B cell (primary cell): ENCODE measurements at regions not wholly inside any gene's neighbourhood (a gene's known extent, or its start where the extent isn't known, plus 50 kb on each side); places are given as distances from the start of the nearest gene placed in this dataset.

Source experiments
- ATAC-seq: fragments of 200-7000 bp; cut with Tn5 transposase; one replicate; pipeline ENCODE4 v1.10.0; 2021; ENCODE audit warnings: low read depth, mild to moderate bottlenecking, moderate number of reproducible peaks, moderate library complexity
- CTCF ChIA-PET: fragments of 350-600 bp; sonication (Branson Sonifier 250); formaldehyde crosslinking; loops from one replicate; lab custom pipeline; 2021; ENCODE audit warnings: antibody characterized with exemption, inconsistent platforms; lab: Charles Lee
- POLR2A ChIA-PET: fragments of 350-600 bp; sonication (Branson Sonifier 250); formaldehyde crosslinking; loops from one replicate; lab custom pipeline; 2021; ENCODE audit warnings: antibody characterized with exemption; lab: Charles Lee
- DNase-seq: peaks from one replicate; pipeline ENCODE4 v3.0.0; 2013
- H2AFZ ChIP-seq: 2 replicates; pipeline ENCODE4 v1.6.1; 2012; ENCODE audit warnings: mild to moderate bottlenecking, low read depth, low read length; ENCODE audit not compliant: insufficient read depth, poor library complexity, severe bottlenecking
- H3K27ac ChIP-seq, 2 donors: 1 replicate in 1 of 2; 2 replicates in 1 of 2; pipeline ENCODE4 v1.5.1; 2012 to 2013; ENCODE audit warnings: low read length in 2 of 2, mild to moderate bottlenecking in 2 of 2, moderate library complexity in 1 of 2
- H3K27me3 ChIP-seq, 4 experiments: fragments of 200-600 bp in 1 of 4; sonication (generic) in 1 of 4; replicated peaks in 1 of 4; 1 replicate in 2 of 4; 2 replicates in 2 of 4; pipeline versions ENCODE4 v1.6.1 to v1.7.0; 2013 to 2016; ENCODE audit warnings: low read length in 3 of 4, mild to moderate bottlenecking in 2 of 4, mixed read lengths in 1 of 4, moderate library complexity in 1 of 4; ENCODE audit not compliant: insufficient read depth in 4 of 4, control insufficient read depth in 3 of 4; ENCODE audit errors: control extremely low read depth in 1 of 4
- H3K36me3 ChIP-seq, 2 experiments: replicated peaks in 1 of 2; 1 replicate in 1 of 2; 2 replicates in 1 of 2; pipeline versions ENCODE4 v1.6.1 to v1.7.1; 2013; ENCODE audit warnings: low read length in 1 of 2; ENCODE audit not compliant: insufficient read depth in 2 of 2, control insufficient read depth in 1 of 2; ENCODE audit errors: control extremely low read depth in 1 of 2, extremely low read depth in 1 of 2
- H3K4me1 ChIP-seq, 2 donors: fragments of 200-600 bp in 1 of 2; sonication (generic) in 1 of 2; 1 replicate in 1 of 2; 2 replicates in 1 of 2; pipeline versions ENCODE4 v1.5.1 to v1.6.1; 2013 to 2017; ENCODE audit warnings: low read length in 2 of 2; ENCODE audit not compliant: control insufficient read depth in 2 of 2, insufficient read depth in 2 of 2
- H3K4me2 ChIP-seq: replicated peaks from 2 replicates; pipeline ENCODE3; 2012; ENCODE audit warnings: mild to moderate bottlenecking, low read depth, low read length; ENCODE audit not compliant: poor library complexity, severe bottlenecking
- H3K4me3 ChIP-seq, 5 experiments: fragments of 200-600 bp in 1 of 5; sonication (generic) in 1 of 5; 1 replicate in 3 of 5; 2 replicates in 2 of 5; pipeline versions ENCODE4 v1.5.1 to v1.7.0; 2011 to 2016; ENCODE audit warnings: low read length in 4 of 5, mild to moderate bottlenecking in 4 of 5, low read depth in 2 of 5, control low read depth in 1 of 5, moderate library complexity in 1 of 5; ENCODE audit not compliant: insufficient read depth in 1 of 5; ENCODE audit errors: control extremely low read depth in 1 of 5, extremely low read depth in 1 of 5
- H3K79me2 ChIP-seq: fragments of 200-600 bp; sonication (generic); one replicate; pipeline ENCODE4 v1.6.0; 2016; ENCODE audit warnings: low read length; ENCODE audit not compliant: control insufficient read depth, insufficient read depth
- H3K9ac ChIP-seq: fragments of 200-600 bp; sonication (generic); 2 replicates; pipeline ENCODE4 v1.6.1; 2017; ENCODE audit warnings: mild to moderate bottlenecking, low read length, moderate library complexity
- H3K9me3 ChIP-seq, 3 donors: one replicate each; pipeline versions ENCODE4 v1.6.1 to v1.7.1; 2013; ENCODE audit warnings: low read length in 2 of 3; ENCODE audit not compliant: control insufficient read depth in 2 of 3, insufficient read depth in 1 of 3; ENCODE audit errors: control extremely low read depth in 1 of 3
- H4K20me1 ChIP-seq: 2 replicates; pipeline ENCODE4 v1.6.0; 2012; ENCODE audit warnings: mild to moderate bottlenecking, low read length; ENCODE audit not compliant: insufficient read depth, control insufficient read depth, poor library complexity, severe bottlenecking
- H3K27ac Mint-ChIP-seq: one replicate; pipeline ENCODE4 v1.8.0; 2021; ENCODE audit warnings: mixed read lengths
- H3K27me3 Mint-ChIP-seq: one replicate; pipeline ENCODE4 v1.8.0; 2021; ENCODE audit warnings: mixed read lengths
- H3K4me1 Mint-ChIP-seq: one replicate; pipeline ENCODE4 v1.8.0; 2021; ENCODE audit warnings: mixed read lengths
- H3K4me3 Mint-ChIP-seq: one replicate; pipeline ENCODE4 v1.8.0; 2021; ENCODE audit warnings: mixed read lengths
- H3K9me3 Mint-ChIP-seq: one replicate; pipeline ENCODE4 v1.8.0; 2022; ENCODE audit warnings: mixed read lengths; ENCODE audit not compliant: insufficient read depth
- CTCF ChIP-seq: fragments of 200-600 bp; IDR thresholded peaks from one replicate; pipeline ENCODE4 v1.8.0; 2022; ENCODE audit warnings: antibody characterized with exemption, mild to moderate bottlenecking
- EZH2 ChIP-seq: IDR thresholded peaks from 2 replicates; pipeline ENCODE4 v1.6.1; 2012; ENCODE audit warnings: borderline replicate concordance, low read depth, mild to moderate bottlenecking, moderate library complexity, low read length; ENCODE audit not compliant: insufficient read depth, poor library complexity, severe bottlenecking
- WGBS: methylation state at CpG from one replicate; pipeline ENCODE4 v1.1.5; 2013; ENCODE audit warnings: missing lambda C conversion rate; ENCODE audit not compliant: insufficient coverage; 5-methylcytosine and 5-hydroxymethylcytosine counted together
- intact Hi-C: fragments of 100-400 bp; cut with micrococcal nuclease; formaldehyde crosslinking; loops from one replicate; pipeline ENCODE4 v1.10.0; 2022

DNA sequence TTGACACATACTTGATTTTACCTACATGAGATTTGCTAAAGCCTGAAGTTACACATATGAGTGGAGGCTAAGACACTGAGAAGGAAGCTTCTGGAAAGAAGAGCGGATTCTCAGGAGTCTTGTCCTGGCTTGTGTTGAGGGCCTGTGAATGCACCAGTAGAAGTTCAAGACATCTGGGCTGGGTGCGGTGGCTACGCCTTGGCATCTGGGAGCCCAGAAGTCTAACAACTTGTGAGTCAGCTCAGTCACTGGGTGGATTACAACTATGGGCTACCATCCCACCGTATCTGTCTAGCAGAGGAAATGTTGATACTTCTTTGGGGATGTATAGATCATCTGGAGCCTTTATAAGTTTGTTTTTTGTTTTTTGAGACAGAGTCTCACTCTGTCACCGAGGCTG, 375.6 kb upstream of the SMIM31 start:
- H3K27me3 ChIP-seq: peaks cover 0 to 9% (median 3%) of the 10 kb centered on the region in 4 experiments
- no peaks in the 10 kb centered on the region for H3K9me3 Mint-ChIP-seq
- H3K9ac ChIP-seq: no peak overlapping the region
- no peaks in the 10 kb centered on the region for H3K36me3 ChIP-seq
- no peak overlapping the region for H3K4me2 ChIP-seq
- no peak overlapping the region for H3K4me3 ChIP-seq
- no peak overlapping the region for H2AFZ ChIP-seq
- no peaks in the 10 kb centered on the region for H4K20me1 ChIP-seq
- ChIA-PET POLR2A (no interaction called here), CTCF (no interaction called here)
- H3K27me3 Mint-ChIP-seq: peaks cover 19% of the 10 kb centered on the region
- no peak overlapping the region for H3K4me3 Mint-ChIP-seq
- H3K4me1 Mint-ChIP-seq: no peaks in the 10 kb centered on the region
- H3K27ac Mint-ChIP-seq: no peak overlapping the region
- peaks cover 0 to 5% (median 0%) of the 10 kb centered on the region in 3 donors for H3K9me3 ChIP-seq
- DNase-seq: no peak
- TF ChIP-seq CTCF (no peak), EZH2 (no peak)
- no peak for ATAC-seq
- WGBS: 75% methylated on average over 5 of the region's 5 CpGs
- no peak overlapping the region for H3K27ac ChIP-seq
- H3K79me2 ChIP-seq: no peaks in the 10 kb centered on the region
- H3K4me1 ChIP-seq: no peaks in the 10 kb centered on the region
- intact Hi-C loops: no loop called here

GRCh38 chr4:164379694-164380093, 374.2 kb upstream of the SMIM31 start:
- TF ChIP-seq CTCF (no peak), EZH2 (no peak)
- no peak for DNase-seq
- H3K9me3 Mint-ChIP-seq: no peaks in the 10 kb centered on the region
- H3K27ac ChIP-seq: no peak overlapping the region
- peaks cover 0 to 11% (median 0%) of the 10 kb centered on the region in 3 donors for H3K9me3 ChIP-seq
- CTCF ChIA-PET: no interaction called here
- no peaks in the 10 kb centered on the region for H3K79me2 ChIP-seq
- no peaks in the 10 kb centered on the region for H4K20me1 ChIP-seq
- WGBS: no CpG with 5 or more reads among the region's 3 CpGs
- no peak overlapping the region for H3K4me2 ChIP-seq
- H3K36me3 ChIP-seq: no peaks in the 10 kb centered on the region
- H2AFZ ChIP-seq: no peak overlapping the region
- POLR2A ChIA-PET: no interaction called here
- no peak overlapping the region for H3K4me3 Mint-ChIP-seq
- no peaks in the 10 kb centered on the region for H3K4me1 ChIP-seq
- H3K27me3 ChIP-seq: peaks cover 0 to 16% (median 6%) of the 10 kb centered on the region in 4 experiments
- no peaks in the 10 kb centered on the region for H3K4me1 Mint-ChIP-seq
- no peak overlapping the region for H3K27ac Mint-ChIP-seq
- no peak overlapping the region for H3K9ac ChIP-seq
- intact Hi-C loops: no loop called here
- peaks cover 28% of the 10 kb centered on the region for H3K27me3 Mint-ChIP-seq
- no peak for ATAC-seq
- no peak overlapping the region for H3K4me3 ChIP-seq
